Activated CD4-positive, alpha-beta memory T cell treated with anti-CD3 and anti-CD28 coated beads for 36 hours (primary cell): ENCODE measurements at regions not wholly inside any gene's neighbourhood (a gene's known extent, or its start where the extent isn't known, plus 50 kb on each side); places are given as distances from the start of the nearest gene placed in this dataset.
"Not testable (repeated sequence)": the region's sequence is repeated elsewhere in the genome, so short reads cannot be mapped to it uniquely, and the experiment has no call there.

Source experiments
- CTCF ChIA-PET: fragments of 350-600 bp; sonication (Branson Sonifier 250); formaldehyde crosslinking; loops from one replicate; lab custom pipeline; 2021; ENCODE audit warnings: antibody characterized with exemption, inconsistent platforms; lab: Charles Lee
- POLR2A ChIA-PET: fragments of 350-600 bp; sonication (Branson Sonifier 250); formaldehyde crosslinking; loops from one replicate; lab custom pipeline; 2021; ENCODE audit warnings: antibody characterized with exemption; lab: Charles Lee
- DNase-seq: peaks from one replicate; pipeline ENCODE4 v3.0.0-alpha.2; 2020
- H3K27ac Mint-ChIP-seq: one replicate; pipeline ENCODE4 v1.8.0; 2021; ENCODE audit warnings: mixed read lengths
- H3K27me3 Mint-ChIP-seq: one replicate; pipeline ENCODE4 v1.8.0; 2021; ENCODE audit warnings: mixed read lengths
- H3K36me3 Mint-ChIP-seq: one replicate; pipeline ENCODE4 v1.8.0; 2021; ENCODE audit warnings: mixed read lengths
- H3K4me1 Mint-ChIP-seq: one replicate; pipeline ENCODE4 v1.8.0; 2021; ENCODE audit warnings: low read depth, mixed read lengths
- H3K4me3 Mint-ChIP-seq: one replicate; pipeline ENCODE4 v1.8.0; 2021; ENCODE audit warnings: mild to moderate bottlenecking, mixed read lengths
- H3K9me3 Mint-ChIP-seq: one replicate; pipeline ENCODE4 v1.8.0; 2021; ENCODE audit warnings: mixed read lengths
- intact Hi-C: fragments of 100-400 bp; cut with micrococcal nuclease; formaldehyde crosslinking; loops from one replicate; pipeline ENCODE4 v1.15.1; 2023

DNA sequence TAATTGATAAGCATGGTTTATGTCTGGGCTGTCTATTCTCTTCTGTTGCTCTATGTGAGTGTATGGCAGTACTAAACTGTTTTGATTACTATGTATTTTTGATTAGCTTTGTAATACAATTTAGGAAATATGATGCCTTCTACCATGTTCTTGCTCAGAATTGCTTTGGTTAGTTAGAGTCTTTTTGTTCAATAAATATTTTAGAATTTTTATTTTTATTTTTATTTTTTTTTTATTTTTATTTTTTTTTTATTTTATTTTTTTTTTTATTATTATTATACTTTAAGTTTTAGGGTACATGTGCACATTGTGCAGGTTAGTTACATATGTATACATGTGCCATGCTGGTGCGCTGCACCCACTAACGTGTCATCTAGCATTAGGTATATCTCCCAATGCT lies 710.3 kb downstream of the GBE1 start:
- H3K36me3 Mint-ChIP-seq, H3K27ac Mint-ChIP-seq, intact Hi-C loops, H3K27me3 Mint-ChIP-seq, H3K4me3 Mint-ChIP-seq, H3K4me1 Mint-ChIP-seq, POLR2A ChIA-PET, H3K9me3 Mint-ChIP-seq, DNase-seq, CTCF ChIA-PET: not testable (repeated sequence)

DNA sequence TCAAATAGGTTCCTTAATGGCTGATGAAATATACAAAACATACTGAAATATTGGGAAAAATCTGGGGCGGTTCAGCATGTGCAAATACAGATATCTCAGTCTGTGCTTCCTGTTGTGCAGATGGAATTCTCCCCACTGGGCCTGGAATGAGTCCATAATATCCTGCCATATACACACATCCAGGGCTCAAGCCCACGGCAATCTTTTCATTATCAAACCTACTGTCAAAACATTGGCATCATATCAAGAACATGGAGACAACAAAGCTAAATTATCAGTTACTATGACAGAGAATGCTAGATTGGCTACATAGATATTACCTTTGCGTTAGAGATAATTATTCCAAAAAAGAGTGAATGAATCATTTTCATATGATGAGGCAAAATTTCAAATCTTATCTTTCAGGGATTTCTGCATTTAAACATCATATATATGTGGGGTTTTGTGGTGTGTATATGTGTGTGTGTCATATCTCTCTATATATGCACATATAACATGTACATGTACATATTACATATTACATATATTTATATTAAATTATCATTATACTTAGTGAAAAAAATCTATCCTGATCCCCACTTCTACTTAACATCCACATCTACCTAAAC lies 713.3 kb downstream of the GBE1 start:
- intact Hi-C loops = no loop called here
- CTCF ChIA-PET = no interaction called here

DNA sequence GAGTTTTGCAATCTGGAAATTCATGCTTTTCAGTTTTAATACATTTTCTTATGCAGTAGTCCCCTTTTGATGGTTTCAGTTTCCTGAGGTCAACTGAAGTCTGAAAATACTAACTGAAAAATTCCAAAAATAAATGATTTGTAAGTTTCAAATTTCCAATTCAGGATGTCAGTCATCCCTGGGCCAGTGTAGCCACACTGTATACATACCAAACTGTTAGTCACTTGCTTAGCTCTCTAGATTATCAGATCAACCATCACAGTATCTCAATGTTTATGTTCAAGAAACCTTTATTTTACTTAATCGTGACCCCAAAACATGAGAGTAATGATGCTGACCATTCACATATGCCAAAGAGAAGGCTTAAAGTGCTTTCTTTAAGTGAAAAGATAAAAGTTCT lies 715.5 kb downstream of the GBE1 start:
- Mint-ChIP-seq H3K9me3 (peaks cover under 1% of the 10 kb centered on the region), H3K27ac (no peak overlapping the region), H3K36me3 (no peaks in the 10 kb centered on the region), H3K27me3 (no peaks in the 10 kb centered on the region), H3K4me1 (no peaks in the 10 kb centered on the region), H3K4me3 (no peak overlapping the region)
- ChIA-PET CTCF (no interaction called here), POLR2A (no interaction called here)
- intact Hi-C loops = no loop called here
- DNase-seq = no peak

More for the DNA sequence above, 713.3 kb downstream of the GBE1 start:
- POLR2A ChIA-PET = no interaction called here
- no peak for DNase-seq
- H3K4me1 Mint-ChIP-seq = no peaks in the 10 kb centered on the region
- peaks cover 2% of the 10 kb centered on the region for H3K9me3 Mint-ChIP-seq
- no peak overlapping the region for H3K4me3 Mint-ChIP-seq
- H3K27ac Mint-ChIP-seq = no peak overlapping the region
- H3K36me3 Mint-ChIP-seq = no peaks in the 10 kb centered on the region
- H3K27me3 Mint-ChIP-seq = no peaks in the 10 kb centered on the region

DNA sequence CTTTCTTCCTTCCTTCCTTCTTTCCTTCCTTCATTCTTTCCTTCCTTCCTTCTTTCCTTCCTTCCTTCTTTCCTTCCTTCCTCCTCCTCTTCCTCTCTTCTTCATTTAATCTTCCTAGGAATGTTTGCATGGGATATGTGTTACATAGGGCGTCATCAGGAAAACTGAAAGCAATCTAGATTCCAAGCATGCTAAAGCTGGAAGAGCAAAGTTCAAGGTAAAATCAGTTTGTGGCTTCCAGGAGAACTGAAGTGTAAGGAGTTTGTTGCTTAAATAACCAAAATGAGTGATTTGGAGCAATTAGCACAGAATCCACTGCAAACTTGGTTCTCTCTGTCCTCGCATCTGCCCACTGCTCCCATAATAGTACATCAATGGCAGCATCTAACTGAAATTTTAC lies 716.2 kb downstream of the GBE1 start:
- Mint-ChIP-seq H3K27ac (no peak overlapping the region), H3K27me3 (no peaks in the 10 kb centered on the region), H3K9me3 (peaks cover 2% of the 10 kb centered on the region), H3K4me3 (no peak overlapping the region), H3K36me3 (no peaks in the 10 kb centered on the region), H3K4me1 (no peaks in the 10 kb centered on the region)
- CTCF ChIA-PET = no interaction called here
- POLR2A ChIA-PET = no interaction called here
- DNase-seq = no peak
- intact Hi-C loops = no loop called here

DNA sequence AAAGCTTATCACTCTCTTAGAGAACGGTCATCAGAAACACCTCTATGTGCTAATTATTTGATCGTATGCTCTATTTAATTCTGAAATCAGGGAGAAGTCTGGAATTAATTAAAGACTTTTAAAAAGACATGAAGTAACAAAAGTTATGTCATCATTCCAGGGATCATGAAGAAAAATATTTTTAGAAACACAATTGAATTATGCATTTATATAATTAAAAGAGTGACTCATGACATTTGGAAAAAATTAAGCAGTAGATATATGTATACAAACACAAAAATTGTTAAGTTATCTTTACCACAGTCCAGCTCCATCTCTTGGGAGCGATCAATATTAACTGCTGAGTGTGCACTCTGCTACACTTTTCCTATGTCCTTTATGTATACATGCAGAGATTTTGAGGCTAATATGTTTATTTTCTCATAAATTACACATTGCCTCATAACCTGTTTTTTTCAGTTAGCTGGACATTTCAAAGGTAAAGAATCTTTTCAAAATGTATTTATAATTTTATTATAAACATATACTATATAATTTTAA lies 717.7 kb downstream of the GBE1 start:
- no peak overlapping the region for H3K4me3 Mint-ChIP-seq
- H3K27me3 Mint-ChIP-seq = no peaks in the 10 kb centered on the region
- intact Hi-C loops = no loop called here
- ChIA-PET POLR2A (no interaction called here), CTCF (no interaction called here)
- H3K36me3 Mint-ChIP-seq = no peaks in the 10 kb centered on the region
- DNase-seq = no peak
- no peaks in the 10 kb centered on the region for H3K4me1 Mint-ChIP-seq
- H3K27ac Mint-ChIP-seq = no peak overlapping the region
- peaks cover 7% of the 10 kb centered on the region for H3K9me3 Mint-ChIP-seq

DNA sequence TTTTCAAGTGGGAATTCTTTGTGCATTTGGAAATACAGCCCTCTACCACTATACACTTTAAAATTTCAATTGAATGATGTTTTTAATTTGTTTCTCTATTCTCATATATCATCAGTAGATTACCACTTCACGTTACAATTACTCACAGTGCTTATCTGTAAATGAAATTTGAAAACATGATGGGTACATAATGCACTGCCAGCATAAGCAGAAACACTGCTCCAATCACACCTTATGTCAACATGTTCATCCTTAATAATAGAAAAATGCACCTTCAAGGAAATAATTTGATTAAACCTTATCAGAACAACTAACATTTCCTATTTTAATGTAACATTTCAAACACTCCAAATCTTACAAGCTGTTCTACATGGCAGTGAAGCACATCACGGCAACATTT lies 718.4 kb downstream of the GBE1 start:
- peaks cover 7% of the 10 kb centered on the region for H3K9me3 Mint-ChIP-seq
- ChIA-PET POLR2A (no interaction called here), CTCF (no interaction called here)
- H3K27ac Mint-ChIP-seq = no peak overlapping the region
- no peaks in the 10 kb centered on the region for H3K27me3 Mint-ChIP-seq
- H3K36me3 Mint-ChIP-seq = no peaks in the 10 kb centered on the region
- no peak overlapping the region for H3K4me3 Mint-ChIP-seq
- intact Hi-C loops = no loop called here
- DNase-seq = no peak
- no peaks in the 10 kb centered on the region for H3K4me1 Mint-ChIP-seq

DNA sequence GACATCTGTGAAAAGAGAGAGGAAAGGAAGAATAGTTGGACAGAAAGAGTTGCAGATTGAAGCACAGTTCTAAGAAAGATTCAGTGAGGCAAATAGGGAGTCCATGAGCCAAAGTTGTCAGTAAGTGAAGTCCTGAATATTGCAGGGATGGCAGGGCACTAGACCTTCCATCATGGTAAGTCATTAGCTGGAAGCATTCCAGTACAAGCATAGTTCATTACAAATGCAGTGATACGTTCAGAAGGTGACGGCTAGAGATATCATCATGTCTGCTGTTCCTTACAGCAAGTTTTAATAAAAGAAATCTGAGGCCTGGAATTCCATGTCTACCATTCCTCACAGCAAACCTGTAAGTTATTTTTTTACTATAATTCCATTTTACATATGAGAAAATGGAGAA lies 720.1 kb downstream of the GBE1 start:
- DNase-seq = no peak
- H3K9me3 Mint-ChIP-seq = peaks cover 7% of the 10 kb centered on the region
- no peak overlapping the region for H3K27ac Mint-ChIP-seq
- H3K27me3 Mint-ChIP-seq = no peaks in the 10 kb centered on the region
- H3K4me3 Mint-ChIP-seq = no peak overlapping the region
- no peaks in the 10 kb centered on the region for H3K4me1 Mint-ChIP-seq
- POLR2A ChIA-PET = no interaction called here
- H3K36me3 Mint-ChIP-seq = no peaks in the 10 kb centered on the region
- CTCF ChIA-PET = no interaction called here
- intact Hi-C loops = no loop called here

DNA sequence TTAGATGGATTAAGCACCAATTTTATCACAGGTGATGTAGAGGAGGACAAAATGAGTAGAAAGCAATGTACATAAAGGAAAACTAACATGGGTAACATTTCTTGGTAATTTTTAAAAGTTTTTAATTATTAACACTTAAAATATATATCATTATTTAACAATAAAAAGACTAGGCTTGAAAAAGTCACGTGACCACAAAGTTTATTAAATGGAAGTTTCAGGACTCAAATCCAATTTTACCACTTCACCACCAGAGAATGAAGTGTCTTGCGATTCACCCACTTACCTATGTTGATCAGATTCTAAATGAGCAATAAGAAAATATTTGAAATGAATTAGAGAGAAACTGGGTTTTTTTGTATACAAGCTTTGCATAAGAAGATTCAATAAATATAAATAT lies 721.3 kb downstream of the GBE1 start:
- Mint-ChIP-seq H3K36me3 (no peaks in the 10 kb centered on the region), H3K27me3 (no peaks in the 10 kb centered on the region), H3K4me3 (no peak overlapping the region), H3K27ac (no peak overlapping the region), H3K9me3 (peaks cover 7% of the 10 kb centered on the region), H3K4me1 (no peaks in the 10 kb centered on the region)
- DNase-seq = no peak
- ChIA-PET POLR2A (no interaction called here), CTCF (no interaction called here)
- intact Hi-C loops = no loop called here

DNA sequence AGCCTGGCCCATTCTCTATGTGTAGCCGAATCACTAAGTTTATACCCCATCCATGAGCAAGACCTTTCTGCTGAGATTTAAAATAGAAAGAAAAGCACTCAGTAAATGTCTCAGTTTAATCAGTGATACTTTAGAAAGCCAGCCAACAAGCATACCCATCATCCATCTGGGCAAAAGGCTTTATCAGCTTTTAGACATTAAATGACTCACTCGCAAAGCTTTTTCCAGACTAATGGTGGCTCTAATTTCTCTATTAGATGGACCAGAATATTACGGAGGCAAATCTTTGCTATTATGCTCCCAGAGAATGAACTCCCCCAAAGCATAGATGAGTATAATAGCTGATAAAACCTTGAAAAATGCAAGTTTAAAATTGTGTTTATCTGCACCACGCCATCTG lies 727.8 kb downstream of the GBE1 start:
- Mint-ChIP-seq H3K9me3 (no peaks in the 10 kb centered on the region), H3K4me1 (no peaks in the 10 kb centered on the region), H3K27me3 (no peaks in the 10 kb centered on the region), H3K27ac (no peak overlapping the region), H3K4me3 (no peak overlapping the region), H3K36me3 (no peaks in the 10 kb centered on the region)
- CTCF ChIA-PET = no interaction called here
- no peak for DNase-seq
- intact Hi-C loops = no loop called here
- POLR2A ChIA-PET = no interaction called here

DNA sequence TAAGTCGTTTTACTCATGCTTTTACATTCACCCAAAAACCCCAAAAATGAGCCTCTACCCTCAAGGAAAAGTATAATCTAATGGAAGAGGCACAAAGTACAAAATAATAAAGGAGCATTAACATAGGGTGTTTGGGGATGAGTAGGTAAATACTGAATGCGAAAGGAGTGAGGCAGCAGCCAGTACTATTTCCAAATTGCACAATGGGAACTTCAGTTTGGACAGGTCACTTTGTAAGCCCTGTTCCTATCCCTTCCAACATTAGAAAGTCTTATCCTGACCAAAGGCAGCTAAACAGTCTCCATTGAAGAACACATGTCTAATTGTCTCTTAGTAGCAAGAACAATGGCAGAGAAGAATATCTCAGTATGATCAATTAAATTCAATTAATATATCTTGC lies 728.3 kb downstream of the GBE1 start:
- intact Hi-C loops = no loop called here
- no peak overlapping the region for H3K4me3 Mint-ChIP-seq
- DNase-seq = no peak
- no peaks in the 10 kb centered on the region for H3K27me3 Mint-ChIP-seq
- ChIA-PET POLR2A (no interaction called here), CTCF (no interaction called here)
- H3K36me3 Mint-ChIP-seq = no peaks in the 10 kb centered on the region
- no peak overlapping the region for H3K27ac Mint-ChIP-seq
- H3K9me3 Mint-ChIP-seq = no peaks in the 10 kb centered on the region
- H3K4me1 Mint-ChIP-seq = no peaks in the 10 kb centered on the region

DNA sequence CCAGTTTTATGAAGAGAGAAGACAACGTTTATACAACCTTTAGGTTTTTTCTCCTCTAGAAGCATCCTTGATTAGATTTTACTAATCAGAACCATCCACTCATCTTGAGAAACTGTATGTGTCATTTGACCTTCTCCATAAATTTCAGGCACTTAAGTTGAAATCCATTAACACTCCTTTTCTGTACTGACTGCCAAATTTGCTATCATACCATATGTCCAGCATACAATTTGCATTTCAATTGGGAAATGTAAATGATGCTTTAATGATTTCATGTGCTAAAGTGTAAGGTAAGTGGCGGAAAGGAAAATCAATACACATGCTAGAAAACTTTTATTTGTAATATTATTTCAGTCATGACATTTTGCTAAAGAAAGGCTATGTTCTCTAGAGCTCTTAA lies 731.6 kb downstream of the GBE1 start:
- H3K4me1 Mint-ChIP-seq = no peaks in the 10 kb centered on the region

DNA sequence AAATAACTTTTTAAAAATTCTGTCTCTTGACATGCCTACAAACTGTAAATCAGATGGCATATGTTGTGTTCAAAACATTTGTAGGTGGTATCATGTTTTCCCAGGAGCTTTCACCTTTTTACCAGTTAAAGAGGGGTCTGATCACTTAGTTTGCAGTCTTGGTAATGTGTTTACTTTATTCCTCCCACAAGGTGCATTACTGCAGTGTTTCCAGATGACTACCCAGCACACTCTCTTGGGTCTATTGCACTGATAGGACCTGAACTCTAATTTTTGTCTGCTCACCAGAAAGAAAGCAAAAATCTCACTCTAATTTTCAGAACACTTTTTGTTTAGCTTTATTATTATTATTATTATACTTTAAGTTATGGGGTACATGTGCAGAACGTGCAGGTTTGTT lies 734.1 kb downstream of the GBE1 start:
- Mint-ChIP-seq H3K4me1 (no peaks in the 10 kb centered on the region), H3K27me3 (no peaks in the 10 kb centered on the region), H3K9me3 (peaks cover 7% of the 10 kb centered on the region), H3K27ac (no peak overlapping the region), H3K4me3 (no peak overlapping the region), H3K36me3 (no peaks in the 10 kb centered on the region)
- ChIA-PET CTCF (no interaction called here), POLR2A (no interaction called here)
- intact Hi-C loops = no loop called here
- DNase-seq = no peak

More for the DNA sequence above, 731.6 kb downstream of the GBE1 start:
- no peak for DNase-seq
- H3K4me3 Mint-ChIP-seq = no peak overlapping the region
- no peak overlapping the region for H3K27ac Mint-ChIP-seq
- POLR2A ChIA-PET = no interaction called here
- no peaks in the 10 kb centered on the region for H3K36me3 Mint-ChIP-seq
- CTCF ChIA-PET = no interaction called here
- H3K27me3 Mint-ChIP-seq = no peaks in the 10 kb centered on the region
- peaks cover 5% of the 10 kb centered on the region for H3K9me3 Mint-ChIP-seq
- intact Hi-C loops = no loop called here

DNA sequence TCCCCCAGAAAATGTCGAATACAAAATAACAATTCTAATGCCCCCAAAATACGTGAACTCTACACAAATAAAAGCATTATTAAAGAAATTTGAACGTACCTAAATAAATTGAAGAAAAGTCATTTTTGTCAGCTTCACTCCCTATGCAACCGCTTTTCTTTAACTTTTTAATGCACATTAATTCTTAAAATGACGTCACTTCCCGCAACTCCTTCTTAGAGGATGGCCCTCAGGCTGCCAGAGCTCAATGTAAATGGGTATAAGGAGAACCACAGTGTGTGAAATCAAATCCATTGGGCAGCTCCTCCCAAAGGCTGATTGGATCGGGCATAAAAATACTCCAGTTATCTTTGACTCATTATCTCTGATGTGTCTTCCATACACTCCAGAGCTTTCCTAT lies 736.9 kb downstream of the GBE1 start:
- H3K27me3 Mint-ChIP-seq = no peaks in the 10 kb centered on the region
- no peaks in the 10 kb centered on the region for H3K36me3 Mint-ChIP-seq
- no peak for DNase-seq
- intact Hi-C loops = no loop called here
- no peak overlapping the region for H3K4me3 Mint-ChIP-seq
- POLR2A ChIA-PET = no interaction called here
- CTCF ChIA-PET = no interaction called here
- H3K9me3 Mint-ChIP-seq = peaks cover 12% of the 10 kb centered on the region
- no peaks in the 10 kb centered on the region for H3K4me1 Mint-ChIP-seq
- H3K27ac Mint-ChIP-seq = no peak overlapping the region
